ENCODE measurements at regions not wholly inside any gene's neighbourhood (a gene's known extent, or its start where the extent isn't known, plus 50 kb on each side); places are given as distances from the start of the nearest gene placed in this dataset.
"Not testable (repeated sequence)": the region's sequence is repeated elsewhere in the genome, so short reads cannot be mapped to it uniquely, and the experiment has no call there.

DNA sequence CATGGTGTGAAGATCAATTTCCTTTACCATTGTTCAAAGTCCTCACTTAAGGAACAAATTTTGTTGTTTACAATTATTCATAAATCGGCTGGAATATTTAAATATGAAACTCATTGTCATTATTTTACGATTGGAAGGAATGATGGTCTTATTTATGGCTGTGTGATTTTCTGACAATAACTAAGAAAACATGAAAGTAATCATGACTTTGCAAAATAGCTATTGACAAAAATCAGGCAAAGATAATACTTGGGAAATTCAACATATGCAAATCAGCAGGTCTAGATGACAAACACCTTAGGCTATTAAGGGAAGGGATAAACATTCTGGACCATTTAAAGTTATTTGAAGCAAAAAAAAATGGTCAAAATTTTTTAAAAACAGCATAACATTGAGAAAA is 654.8 kb upstream of the CNTN5 start:
- Histone ChIP-seq H3K36me3 (ENCODE audit: control insufficient read depth in 4 of 4, insufficient read depth in 4 of 4, low read length in 3 of 4) (no peaks in the 10 kb centered on the region), H3K9me3 (ENCODE audit: control extremely low read depth in 1 of 5, control insufficient read depth in 4 of 5, insufficient read depth in 2 of 5, low read depth in 1 of 5, low read length in 4 of 5) (no peaks in the 10 kb centered on the region), H3K4me3 (ENCODE audit: control insufficient read depth in 1 of 7, extremely low read depth in 1 of 7, insufficient read depth in 4 of 7, low read depth in 2 of 7, low read length in 6 of 7) (no peak overlapping the region), H3K4me1 (ENCODE audit: control extremely low read depth in 1 of 4, control insufficient read depth in 4 of 4, insufficient read depth in 4 of 4, low read length in 3 of 4) (no peaks in the 10 kb centered on the region), H3K27ac (ENCODE audit: insufficient read depth in 1 of 2, low read depth in 1 of 2, low read length in 2 of 2, poor library complexity in 1 of 2, severe bottlenecking in 2 of 2) (no peak overlapping the region), H3K27me3 (replicated peaks in 2 of 5; ENCODE audit: control insufficient read depth in 4 of 5, insufficient read depth in 5 of 5, low read length in 4 of 5) (no peaks in the 10 kb centered on the region)
- ChIA-PET POLR2A (no interaction called here), CTCF (no interaction called here)
- DNase-seq, result no peak
- no CpG with 5 or more reads among the region's 2 CpGs for WGBS (ENCODE audit: insufficient coverage)

DNA sequence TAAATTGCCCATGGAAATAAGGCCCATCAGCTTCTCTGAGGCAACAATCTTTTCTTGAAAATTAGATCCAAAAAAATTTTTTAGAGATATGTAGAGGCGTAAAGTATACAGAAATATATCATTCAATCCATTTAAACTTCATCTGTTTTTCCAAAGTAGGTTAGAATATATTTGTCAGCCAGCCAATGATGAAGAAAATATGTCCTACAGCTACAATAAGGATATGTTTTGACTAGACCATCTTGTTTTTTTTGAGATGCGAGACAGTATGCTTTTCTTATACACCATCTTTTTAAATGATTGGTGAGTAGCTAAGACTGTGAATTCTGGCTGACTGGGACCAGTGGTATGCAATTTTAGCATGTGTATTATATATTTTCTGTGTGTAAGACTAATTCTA is 630.4 kb upstream of the CNTN5 start:
- no peak for DNase-seq
- ChIA-PET POLR2A (no interaction called here), CTCF (no interaction called here)
- no peaks in the 10 kb centered on the region for H3K9me3 ChIP-seq (ENCODE audit: control extremely low read depth in 1 of 5, control insufficient read depth in 4 of 5, insufficient read depth in 2 of 5, low read depth in 1 of 5, low read length in 4 of 5)
- H3K4me1 ChIP-seq (ENCODE audit: control extremely low read depth in 1 of 4, control insufficient read depth in 4 of 4, insufficient read depth in 4 of 4, low read length in 3 of 4), result peaks cover 0 to 5% (median 0%) of the 10 kb centered on the region in 4 experiments
- H3K27me3 ChIP-seq (replicated peaks in 2 of 5; ENCODE audit: control insufficient read depth in 4 of 5, insufficient read depth in 5 of 5, low read length in 4 of 5), result no peaks in the 10 kb centered on the region
- no peaks in the 10 kb centered on the region for H3K36me3 ChIP-seq (ENCODE audit: control insufficient read depth in 4 of 4, insufficient read depth in 4 of 4, low read length in 3 of 4)
- no CpG with 5 or more reads among the region's 2 CpGs for WGBS (ENCODE audit: insufficient coverage)
- no peak overlapping the region for H3K4me3 ChIP-seq (ENCODE audit: control insufficient read depth in 1 of 7, extremely low read depth in 1 of 7, insufficient read depth in 4 of 7, low read depth in 2 of 7, low read length in 6 of 7)
- H3K27ac ChIP-seq (ENCODE audit: insufficient read depth in 1 of 2, low read depth in 1 of 2, low read length in 2 of 2, poor library complexity in 1 of 2, severe bottlenecking in 2 of 2), result no peak overlapping the region

DNA sequence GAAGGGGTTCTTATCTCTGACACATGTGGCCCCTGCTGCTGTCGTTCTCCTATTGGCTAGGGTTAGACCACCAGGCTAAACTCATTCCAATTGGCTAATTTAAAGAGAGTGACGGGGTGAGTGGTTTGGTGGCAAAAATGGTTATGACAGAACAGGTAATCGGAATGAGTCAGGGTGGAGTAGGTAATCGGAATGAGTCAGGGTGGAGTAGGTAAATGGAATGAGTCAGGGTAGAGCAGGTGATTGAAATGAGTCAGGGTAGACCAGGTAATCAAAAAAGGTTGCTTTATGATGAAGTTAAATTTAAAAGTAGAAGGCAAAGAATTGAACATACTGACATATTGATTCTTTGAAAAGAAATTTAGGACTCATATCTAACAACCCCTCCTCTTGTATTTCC is 626.2 kb upstream of the CNTN5 start:
- H3K9me3 ChIP-seq (ENCODE audit: control extremely low read depth in 1 of 5, control insufficient read depth in 4 of 5, insufficient read depth in 2 of 5, low read depth in 1 of 5, low read length in 4 of 5); H3K36me3 ChIP-seq (ENCODE audit: control insufficient read depth in 4 of 4, insufficient read depth in 4 of 4, low read length in 3 of 4); H3K4me1 ChIP-seq (ENCODE audit: control extremely low read depth in 1 of 4, control insufficient read depth in 4 of 4, insufficient read depth in 4 of 4, low read length in 3 of 4); H3K27me3 ChIP-seq (replicated peaks in 2 of 5; ENCODE audit: control insufficient read depth in 4 of 5, insufficient read depth in 5 of 5, low read length in 4 of 5); CTCF ChIA-PET; DNase-seq; H3K27ac ChIP-seq (ENCODE audit: insufficient read depth in 1 of 2, low read depth in 1 of 2, low read length in 2 of 2, poor library complexity in 1 of 2, severe bottlenecking in 2 of 2); H3K4me3 ChIP-seq (ENCODE audit: control insufficient read depth in 1 of 7, extremely low read depth in 1 of 7, insufficient read depth in 4 of 7, low read depth in 2 of 7, low read length in 6 of 7); POLR2A ChIA-PET: not testable (repeated sequence)
- 100% methylated on average over 4 of the region's 4 CpGs for WGBS (ENCODE audit: insufficient coverage)

DNA sequence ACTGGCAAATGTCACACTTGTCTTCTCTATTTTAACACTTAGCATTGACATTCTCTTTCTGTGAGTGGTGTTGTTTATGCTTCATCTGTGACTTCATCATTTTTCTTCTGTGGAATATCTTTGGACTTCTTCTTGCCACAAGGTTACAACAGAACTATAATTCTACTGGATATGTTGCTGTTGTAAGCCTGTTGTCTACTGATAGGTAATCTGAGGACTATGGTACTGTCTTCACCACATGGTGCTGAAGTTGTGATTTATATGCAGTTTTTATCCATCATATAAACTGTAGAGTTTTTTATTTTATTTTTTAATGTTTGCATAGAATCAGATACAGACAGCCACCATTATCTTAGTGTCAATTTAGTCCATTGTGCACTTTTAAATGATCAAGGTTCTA is 622.2 kb upstream of the CNTN5 start:
- Histone ChIP-seq H3K9me3 (ENCODE audit: control extremely low read depth in 1 of 5, control insufficient read depth in 4 of 5, insufficient read depth in 2 of 5, low read depth in 1 of 5, low read length in 4 of 5) (no peaks in the 10 kb centered on the region), H3K4me3 (ENCODE audit: control insufficient read depth in 1 of 7, extremely low read depth in 1 of 7, insufficient read depth in 4 of 7, low read depth in 2 of 7, low read length in 6 of 7) (no peak overlapping the region), H3K4me1 (ENCODE audit: control extremely low read depth in 1 of 4, control insufficient read depth in 4 of 4, insufficient read depth in 4 of 4, low read length in 3 of 4) (no peaks in the 10 kb centered on the region), H3K27me3 (replicated peaks in 2 of 5; ENCODE audit: control insufficient read depth in 4 of 5, insufficient read depth in 5 of 5, low read length in 4 of 5) (no peaks in the 10 kb centered on the region), H3K27ac (ENCODE audit: insufficient read depth in 1 of 2, low read depth in 1 of 2, low read length in 2 of 2, poor library complexity in 1 of 2, severe bottlenecking in 2 of 2) (no peak overlapping the region), H3K36me3 (ENCODE audit: control insufficient read depth in 4 of 4, insufficient read depth in 4 of 4, low read length in 3 of 4) (no peaks in the 10 kb centered on the region)
- POLR2A ChIA-PET, result no interaction called here
- CTCF ChIA-PET, result no interaction called here
- no peak for DNase-seq

DNA sequence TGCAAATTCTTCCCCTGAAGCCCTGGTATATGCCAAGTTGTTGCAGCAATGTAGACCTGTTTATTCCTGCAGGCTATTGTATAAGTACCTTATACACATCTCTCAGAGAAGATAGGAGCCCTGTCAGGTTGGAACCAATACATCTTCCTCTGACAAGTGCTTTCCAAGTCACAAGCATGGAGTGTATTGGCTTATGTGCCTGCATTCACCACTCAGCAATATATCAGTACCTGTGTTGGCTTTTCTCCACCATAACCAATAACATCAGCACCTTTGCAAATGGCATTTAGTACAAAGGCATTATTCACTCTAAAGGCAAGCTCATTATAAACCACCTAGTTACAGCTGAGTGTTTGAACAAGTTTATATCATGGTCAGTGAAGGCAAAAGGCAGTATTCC is 611.7 kb upstream of the CNTN5 start:
- no peaks in the 10 kb centered on the region for H3K4me1 ChIP-seq (ENCODE audit: control extremely low read depth in 1 of 4, control insufficient read depth in 4 of 4, insufficient read depth in 4 of 4, low read length in 3 of 4)
- CTCF ChIA-PET, result no interaction called here

DNA sequence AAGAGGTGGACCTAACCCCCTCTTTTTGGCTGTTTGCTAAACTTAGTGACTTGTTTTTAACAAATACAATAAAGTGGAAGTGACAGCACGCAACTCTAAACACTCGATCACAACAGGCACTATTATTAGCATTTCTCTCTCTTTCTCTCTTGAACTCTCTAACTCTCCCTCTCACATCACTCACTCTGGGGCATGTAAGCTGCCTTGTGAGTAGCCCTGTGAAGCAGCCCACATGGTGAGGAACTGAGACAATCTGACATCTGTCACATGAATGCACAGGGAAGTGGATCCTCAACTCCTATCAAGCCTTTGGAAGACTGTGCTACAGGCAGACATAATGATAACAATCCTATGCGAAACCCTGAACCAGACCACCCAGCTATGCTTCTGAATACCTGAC is 609.0 kb upstream of the CNTN5 start:
- no peak for DNase-seq
- Histone ChIP-seq H3K9me3 (ENCODE audit: control extremely low read depth in 1 of 5, control insufficient read depth in 4 of 5, insufficient read depth in 2 of 5, low read depth in 1 of 5, low read length in 4 of 5) (no peaks in the 10 kb centered on the region), H3K27me3 (replicated peaks in 2 of 5; ENCODE audit: control insufficient read depth in 4 of 5, insufficient read depth in 5 of 5, low read length in 4 of 5) (no peaks in the 10 kb centered on the region), H3K27ac (ENCODE audit: insufficient read depth in 1 of 2, low read depth in 1 of 2, low read length in 2 of 2, poor library complexity in 1 of 2, severe bottlenecking in 2 of 2) (no peak overlapping the region), H3K4me1 (ENCODE audit: control extremely low read depth in 1 of 4, control insufficient read depth in 4 of 4, insufficient read depth in 4 of 4, low read length in 3 of 4) (no peaks in the 10 kb centered on the region), H3K4me3 (ENCODE audit: control insufficient read depth in 1 of 7, extremely low read depth in 1 of 7, insufficient read depth in 4 of 7, low read depth in 2 of 7, low read length in 6 of 7) (no peak overlapping the region), H3K36me3 (ENCODE audit: control insufficient read depth in 4 of 4, insufficient read depth in 4 of 4, low read length in 3 of 4) (no peaks in the 10 kb centered on the region)
- 100% methylated on average over 2 of the region's 3 CpGs for WGBS (ENCODE audit: insufficient coverage)
- ChIA-PET POLR2A (no interaction called here), CTCF (no interaction called here)

More for the DNA sequence above, 611.7 kb upstream of the CNTN5 start:
- Histone ChIP-seq H3K27ac (ENCODE audit: insufficient read depth in 1 of 2, low read depth in 1 of 2, low read length in 2 of 2, poor library complexity in 1 of 2, severe bottlenecking in 2 of 2) (no peak overlapping the region), H3K9me3 (ENCODE audit: control extremely low read depth in 1 of 5, control insufficient read depth in 4 of 5, insufficient read depth in 2 of 5, low read depth in 1 of 5, low read length in 4 of 5) (no peaks in the 10 kb centered on the region), H3K27me3 (replicated peaks in 2 of 5; ENCODE audit: control insufficient read depth in 4 of 5, insufficient read depth in 5 of 5, low read length in 4 of 5) (no peaks in the 10 kb centered on the region), H3K4me3 (ENCODE audit: control insufficient read depth in 1 of 7, extremely low read depth in 1 of 7, insufficient read depth in 4 of 7, low read depth in 2 of 7, low read length in 6 of 7) (no peak overlapping the region), H3K36me3 (ENCODE audit: control insufficient read depth in 4 of 4, insufficient read depth in 4 of 4, low read length in 3 of 4) (no peaks in the 10 kb centered on the region)
- DNase-seq, result no peak
- POLR2A ChIA-PET, result no interaction called here

DNA sequence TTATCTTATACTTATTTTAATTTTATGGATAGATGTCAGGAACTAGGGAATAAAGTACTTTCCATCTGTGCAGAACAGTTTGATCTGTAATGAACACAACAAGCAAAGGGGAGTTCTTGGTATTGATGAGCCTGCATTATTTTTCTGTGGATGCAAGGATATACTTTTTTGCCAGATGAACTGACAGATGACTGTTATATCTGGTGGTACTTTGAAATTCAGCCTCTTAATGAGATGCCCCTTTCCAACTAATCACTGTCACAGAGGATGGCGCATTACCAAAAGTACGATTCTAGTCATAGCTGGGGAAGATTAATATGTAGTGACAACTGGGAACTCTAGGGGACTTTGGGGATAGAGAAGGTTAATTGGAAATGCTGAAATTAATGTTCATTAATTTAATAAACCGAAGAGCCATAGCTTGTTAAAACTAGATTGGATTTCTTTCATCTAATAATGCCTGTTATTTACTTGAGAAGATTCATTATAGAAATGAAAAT is 603.4 kb upstream of the CNTN5 start:
- Histone ChIP-seq H3K4me3 (ENCODE audit: control insufficient read depth in 1 of 7, extremely low read depth in 1 of 7, insufficient read depth in 4 of 7, low read depth in 2 of 7, low read length in 6 of 7) (no peak overlapping the region), H3K9me3 (ENCODE audit: control extremely low read depth in 1 of 5, control insufficient read depth in 4 of 5, insufficient read depth in 2 of 5, low read depth in 1 of 5, low read length in 4 of 5) (no peaks in the 10 kb centered on the region), H3K27ac (ENCODE audit: insufficient read depth in 1 of 2, low read depth in 1 of 2, low read length in 2 of 2, poor library complexity in 1 of 2, severe bottlenecking in 2 of 2) (no peak overlapping the region), H3K4me1 (ENCODE audit: control extremely low read depth in 1 of 4, control insufficient read depth in 4 of 4, insufficient read depth in 4 of 4, low read length in 3 of 4) (no peaks in the 10 kb centered on the region), H3K36me3 (ENCODE audit: control insufficient read depth in 4 of 4, insufficient read depth in 4 of 4, low read length in 3 of 4) (no peaks in the 10 kb centered on the region), H3K27me3 (replicated peaks in 2 of 5; ENCODE audit: control insufficient read depth in 4 of 5, insufficient read depth in 5 of 5, low read length in 4 of 5) (no peaks in the 10 kb centered on the region)
- DNase-seq, result no peak
- WGBS (ENCODE audit: insufficient coverage), result 90% methylated on average over 2 of the region's 3 CpGs
- ChIA-PET CTCF (no interaction called here), POLR2A (no interaction called here)

DNA sequence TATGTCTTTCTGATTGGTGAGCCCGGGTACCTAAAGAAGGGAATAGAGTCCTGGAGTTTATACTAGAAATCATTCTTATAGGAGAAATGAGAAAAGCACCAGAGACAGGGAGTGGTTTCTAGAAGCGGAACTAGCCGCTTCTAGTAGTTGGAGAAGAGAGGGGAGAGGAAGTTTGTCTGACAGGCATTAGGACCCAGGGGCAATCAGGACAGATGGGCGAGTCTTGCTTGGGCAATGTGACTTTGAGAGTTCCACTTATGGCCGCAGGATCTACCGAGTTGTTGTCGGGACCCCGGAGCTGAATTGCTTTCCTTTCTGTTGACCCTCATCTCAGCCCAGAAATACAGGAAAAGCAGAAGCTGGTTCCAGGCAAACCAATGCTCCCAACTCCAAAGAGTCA is 596.8 kb upstream of the CNTN5 start:
- 99% methylated on average over 7 of the region's 8 CpGs for WGBS (ENCODE audit: insufficient coverage)
- H3K9me3 ChIP-seq (ENCODE audit: control extremely low read depth in 1 of 5, control insufficient read depth in 4 of 5, insufficient read depth in 2 of 5, low read depth in 1 of 5, low read length in 4 of 5), result peaks cover 0 to 10% (median 2%) of the 10 kb centered on the region in 5 experiments
- no peaks in the 10 kb centered on the region for H3K4me1 ChIP-seq (ENCODE audit: control extremely low read depth in 1 of 4, control insufficient read depth in 4 of 4, insufficient read depth in 4 of 4, low read length in 3 of 4)
- no peaks in the 10 kb centered on the region for H3K36me3 ChIP-seq (ENCODE audit: control insufficient read depth in 4 of 4, insufficient read depth in 4 of 4, low read length in 3 of 4)
- CTCF ChIA-PET, result no interaction called here
- POLR2A ChIA-PET, result no interaction called here
- H3K4me3 ChIP-seq (ENCODE audit: control insufficient read depth in 1 of 7, extremely low read depth in 1 of 7, insufficient read depth in 4 of 7, low read depth in 2 of 7, low read length in 6 of 7), result no peak overlapping the region
- DNase-seq, result no peak
- no peaks in the 10 kb centered on the region for H3K27me3 ChIP-seq (replicated peaks in 2 of 5; ENCODE audit: control insufficient read depth in 4 of 5, insufficient read depth in 5 of 5, low read length in 4 of 5)
- no peak overlapping the region for H3K27ac ChIP-seq (ENCODE audit: insufficient read depth in 1 of 2, low read depth in 1 of 2, low read length in 2 of 2, poor library complexity in 1 of 2, severe bottlenecking in 2 of 2)

All from common myeloid progenitor, CD34-positive (primary cell).